ENCODE measurements at regions not wholly inside any gene's neighbourhood (a gene's known extent, or its start where the extent isn't known, plus 50 kb on each side); places are given as distances from the start of the nearest gene placed in this dataset.

- TF ChIP-seq POLR2AphosphoS5 (IDR thresholded peaks at IDR 0.05): no peak
- no peak for TF ChIP-seq CTCF (IDR thresholded peaks at IDR 0.05)
Observed at GRCh38 chr9:109925799-109926198, 145.8 kb downstream of the PALM2AKAP2 start.
